H9 (cell line): ENCODE measurements at regions not wholly inside any gene's neighbourhood (a gene's known extent, or its start where the extent isn't known, plus 50 kb on each side); places are given as distances from the start of the nearest gene placed in this dataset.

Experiments
- DNase-seq: peaks from one replicate; pipeline ENCODE4 v3.0.0-alpha.2; 2017
- H2AFZ ChIP-seq: one replicate; pipeline ENCODE4 v1.6.1; 2013; ENCODE audit warnings: mild to moderate bottlenecking, low read length, control low read depth, moderate library complexity
- H2AK5ac ChIP-seq: 2 replicates; pipeline ENCODE4 v1.6.1; 2013; ENCODE audit warnings: low read length, control low read depth, mixed read lengths; ENCODE audit not compliant: insufficient read length
- H2BK120ac ChIP-seq: one replicate; pipeline ENCODE4 v1.6.1; 2013; ENCODE audit warnings: low read depth, mild to moderate bottlenecking, low read length, control low read depth, inconsistent platforms; ENCODE audit not compliant: poor library complexity, severe bottlenecking
- H2BK12ac ChIP-seq: 2 replicates; pipeline ENCODE4 v1.6.1; 2013; ENCODE audit warnings: low read length, control low read depth, mixed read lengths, low read depth; ENCODE audit not compliant: insufficient read length
- H2BK15ac ChIP-seq: 2 replicates; pipeline ENCODE4 v1.6.1; 2013; ENCODE audit warnings: low read depth, low read length, control low read depth
- H2BK20ac ChIP-seq: one replicate; pipeline ENCODE4 v1.6.1; 2013; ENCODE audit warnings: low read depth, mild to moderate bottlenecking, low read length, control low read depth, inconsistent platforms; ENCODE audit not compliant: poor library complexity, severe bottlenecking
- H2BK5ac ChIP-seq: 2 replicates; pipeline ENCODE4 v1.6.1; 2013; ENCODE audit warnings: low read length, control low read depth, mixed read lengths; ENCODE audit not compliant: insufficient read length
- H3K14ac ChIP-seq: 2 replicates; pipeline ENCODE4 v1.6.1; 2013; ENCODE audit warnings: low read length, control low read depth; ENCODE audit not compliant: insufficient read depth
- H3K18ac ChIP-seq: 2 replicates; pipeline ENCODE4 v1.6.1; 2013; ENCODE audit warnings: low read depth, mild to moderate bottlenecking, mixed read lengths, low read length, control low read depth; ENCODE audit not compliant: insufficient read length
- H3K23ac ChIP-seq: 2 replicates; pipeline ENCODE4 v1.6.1; 2013; ENCODE audit warnings: low read length, control low read depth, mixed read lengths, low read depth; ENCODE audit not compliant: insufficient read length
- H3K23me2 ChIP-seq: 2 replicates; pipeline ENCODE4 v1.6.1; 2013; ENCODE audit warnings: low read depth, mild to moderate bottlenecking, mixed read lengths, low read length, control low read depth; ENCODE audit not compliant: insufficient read length, poor library complexity, severe bottlenecking
- H3K27ac ChIP-seq: 2 replicates; pipeline ENCODE4 v1.5.1; 2013; ENCODE audit warnings: low read length, control low read depth, mixed read lengths, low read depth; ENCODE audit not compliant: insufficient read length
- H3K27me3 ChIP-seq: 2 replicates; pipeline ENCODE4 v1.6.1; 2013; ENCODE audit warnings: low read length, control low read depth, inconsistent platforms; ENCODE audit not compliant: insufficient read depth
- H3K4ac ChIP-seq: 2 replicates; pipeline ENCODE4 v1.6.1; 2013; ENCODE audit warnings: low read depth, mild to moderate bottlenecking, control low read depth, inconsistent platforms, low read length, moderate library complexity
- H3K4me1 ChIP-seq: 2 replicates; pipeline ENCODE4 v1.6.1; 2013; ENCODE audit warnings: low read length, control low read depth, inconsistent platforms; ENCODE audit not compliant: insufficient read depth
- H3K4me2 ChIP-seq: 2 replicates; pipeline ENCODE4 v1.6.1; 2013; ENCODE audit warnings: low read length, control low read depth, mixed read lengths; ENCODE audit not compliant: insufficient read length, insufficient read depth
- H3K56ac ChIP-seq: 2 replicates; pipeline ENCODE4 v1.6.1; 2013; ENCODE audit warnings: low read depth, mild to moderate bottlenecking, mixed read lengths, low read length, control low read depth; ENCODE audit not compliant: insufficient read length
- H3K79me1 ChIP-seq: 2 replicates; pipeline ENCODE4 v1.6.1; 2013; ENCODE audit warnings: low read depth, mild to moderate bottlenecking, moderate library complexity, low read length, control low read depth, inconsistent platforms; ENCODE audit not compliant: insufficient read depth, poor library complexity, severe bottlenecking
- H3K79me2 ChIP-seq: 2 replicates; pipeline ENCODE4 v1.6.1; 2013; ENCODE audit warnings: low read length, control low read depth, inconsistent platforms; ENCODE audit not compliant: insufficient read depth
- H3K9ac ChIP-seq: 2 replicates; pipeline ENCODE4 v1.6.1; 2013; ENCODE audit warnings: low read length, control low read depth, mixed read lengths; ENCODE audit not compliant: insufficient read length; ENCODE audit errors: extremely low read depth
- H3K9me3 ChIP-seq: one replicate; pipeline ENCODE4 v1.6.1; 2013; ENCODE audit warnings: low read depth, low read length, inconsistent platforms; ENCODE audit not compliant: control insufficient read depth
- H3T11ph ChIP-seq: one replicate; pipeline ENCODE4 v1.6.1; 2013; ENCODE audit warnings: mild to moderate bottlenecking, low read length, control low read depth, inconsistent platforms
- H4K20me1 ChIP-seq: one replicate; pipeline ENCODE4 v1.6.1; 2013; ENCODE audit not compliant: control insufficient read depth, insufficient read length, insufficient read depth
- H4K5ac ChIP-seq: 2 replicates; pipeline ENCODE4 v1.6.1; 2013; ENCODE audit warnings: low read depth, mild to moderate bottlenecking, mixed read lengths, low read length, control low read depth; ENCODE audit not compliant: insufficient read length
- H4K8ac ChIP-seq: replicated peaks from 2 replicates; pipeline ENCODE4 v1.6.1; 2013; ENCODE audit warnings: low read length, control low read depth, mixed read lengths, low read depth; ENCODE audit not compliant: insufficient read length
- H4K91ac ChIP-seq: 2 replicates; pipeline ENCODE4 v1.6.1; 2013; ENCODE audit warnings: low read depth, mild to moderate bottlenecking, moderate library complexity, mixed read lengths, low read length, control low read depth; ENCODE audit not compliant: insufficient read length
- H3K27ac Mint-ChIP-seq, 3 experiments: 2 replicates in 2 of 3; 3 replicates in 1 of 3; pipeline ENCODE4 v1.8.0; 2020 to 2021; ENCODE audit warnings: mixed read lengths in 3 of 3, mild to moderate bottlenecking in 1 of 3, moderate library complexity in 1 of 3
- H3K27me3 Mint-ChIP-seq: 2 replicates; pipeline ENCODE4 v1.8.0; 2021; ENCODE audit warnings: low read depth, mild to moderate bottlenecking, moderate library complexity, mixed read lengths
- H3K36me3 Mint-ChIP-seq, 3 experiments: 2 replicates in 2 of 3; 3 replicates in 1 of 3; pipeline ENCODE4 v1.8.0; 2020 to 2021; ENCODE audit warnings: low read depth in 3 of 3, mixed read lengths in 3 of 3; ENCODE audit not compliant: insufficient read depth in 1 of 3
- H3K4me1 Mint-ChIP-seq, 2 experiments: 2 replicates each; pipeline ENCODE4 v1.8.0; 2020; ENCODE audit warnings: mixed read lengths in 2 of 2
- H3K4me3 Mint-ChIP-seq, 2 experiments: 2 replicates in 1 of 2; 3 replicates in 1 of 2; pipeline ENCODE4 v1.8.0; 2020 to 2021; ENCODE audit warnings: mild to moderate bottlenecking in 2 of 2, mixed read lengths in 2 of 2, moderate library complexity in 1 of 2
- H3K9me3 Mint-ChIP-seq, 2 experiments: 2 replicates in 1 of 2; 3 replicates in 1 of 2; pipeline ENCODE4 v1.8.0; 2020; ENCODE audit warnings: mild to moderate bottlenecking in 2 of 2, mixed read lengths in 2 of 2, moderate library complexity in 1 of 2
- CTCF ChIP-seq: fragments of 200-600 bp; sonication (generic); conservative IDR thresholded peaks from 3 replicates; pipeline ENCODE4 v1.8.0; 2021; ENCODE audit warnings: antibody characterized with exemption, mild to moderate bottlenecking
- WGBS: extraction: QIAGEN DNeasy Blood & Tissue Kit; methylation state at CpG from one replicate; pipeline ENCODE4 v1.1.7; 2013; ENCODE audit warnings: missing lambda C conversion rate, low lambda C conversion rate, mixed read lengths; ENCODE audit not compliant: insufficient read length; ENCODE audit errors: extremely low coverage; 5-methylcytosine and 5-hydroxymethylcytosine counted together

GRCh38 chr1:58844176-58844575 is 60.3 kb upstream of the JUN start:
- H3K36me3 Mint-ChIP-seq = no peaks in the 10 kb centered on the region; a peak in 1 of 7 replicates
- Histone ChIP-seq H4K5ac (no peak overlapping the region), H3K23ac (no peak overlapping the region), H3T11ph (no peak overlapping the region), H2BK120ac (no peak overlapping the region), H3K79me2 (no peaks in the 10 kb centered on the region), H2BK15ac (no peak overlapping the region), H3K79me1 (no peaks in the 10 kb centered on the region), H2BK20ac (no peak overlapping the region), H3K9me3 (no peaks in the 10 kb centered on the region), H3K4ac (no peak overlapping the region), H4K91ac (no peak overlapping the region), H3K14ac (no peak overlapping the region), H2AFZ (no peak overlapping the region), H3K4me2 (no peak overlapping the region), H4K20me1 (no peaks in the 10 kb centered on the region), H3K27me3 (no peaks in the 10 kb centered on the region), H2AK5ac (no peak overlapping the region), H3K27ac (no peak overlapping the region), H3K23me2 (no peaks in the 10 kb centered on the region), H2BK5ac (no peak overlapping the region), H4K8ac (no peak overlapping the region), H3K4me1 (no peaks in the 10 kb centered on the region), H2BK12ac (no peak overlapping the region), H3K18ac (no peak overlapping the region), H3K9ac (no peak overlapping the region), H3K56ac (no peak overlapping the region)
- peaks cover 3 to 4% of the 10 kb centered on the region in 2 experiments for H3K4me1 Mint-ChIP-seq
- no peak overlapping the region for H3K4me3 Mint-ChIP-seq
- no peaks in the 10 kb centered on the region for H3K9me3 Mint-ChIP-seq
- H3K27me3 Mint-ChIP-seq = no peaks in the 10 kb centered on the region; the same call in 1 of the 2 replicates
- no peak overlapping the region for H3K27ac Mint-ChIP-seq
- WGBS = no CpG with 5 or more reads among the region's 1 CpG
- no peak for DNase-seq
- TF ChIP-seq CTCF = no peak
